WERI-Rb-1 (cell line): ENCODE measurements at regions not wholly inside any gene's neighbourhood (a gene's known extent, or its start where the extent isn't known, plus 50 kb on each side); places are given as distances from the start of the nearest gene placed in this dataset.
A peak's percentile ranks its signal among the peaks of the same experiment; 100 is the strongest.
"Not testable (repeated sequence)": the region's sequence is repeated elsewhere in the genome, so short reads cannot be mapped to it uniquely, and the experiment has no call there.

ENCODE experiments used
- DNase-seq: peaks from one replicate; pipeline ENCODE4 v3.0.0-alpha.2; 2020
- H3K27ac ChIP-seq: fragments of 250-450 bp; sonication (Bioruptor Pico); 2 replicates; pipeline ENCODE4 v1.5.1; 2020; ENCODE audit warnings: mild to moderate bottlenecking, moderate library complexity
- H3K27me3 ChIP-seq: fragments of 250-450 bp; sonication (Bioruptor Pico); 2 replicates; pipeline ENCODE4 v1.5.1; 2021; ENCODE audit warnings: mild to moderate bottlenecking, low read depth, moderate library complexity; ENCODE audit not compliant: insufficient read depth, severe bottlenecking
- H3K36me3 ChIP-seq: fragments of 250-450 bp; sonication (Bioruptor Pico); 2 replicates; pipeline ENCODE4 v1.5.1; 2020; ENCODE audit warnings: mild to moderate bottlenecking, moderate library complexity
- H3K4me3 ChIP-seq: 2 replicates; pipeline ENCODE4 v1.5.1; 2011; ENCODE audit warnings: low read depth, mild to moderate bottlenecking, control low read depth, low read length
- H3K9me3 ChIP-seq: fragments of 250-450 bp; sonication (Bioruptor Pico); 2 replicates; pipeline ENCODE4 v1.5.1; 2021; ENCODE audit warnings: mild to moderate bottlenecking, moderate library complexity; ENCODE audit not compliant: severe bottlenecking
- TF ChIP-seq, protein P1 (sequence below): IDR thresholded peaks from 2 replicates; pipeline ENCODE4 v1.5.1; 2011; ENCODE audit warnings: low read depth, mild to moderate bottlenecking, control low read depth, inconsistent platforms, low read length

DNA sequence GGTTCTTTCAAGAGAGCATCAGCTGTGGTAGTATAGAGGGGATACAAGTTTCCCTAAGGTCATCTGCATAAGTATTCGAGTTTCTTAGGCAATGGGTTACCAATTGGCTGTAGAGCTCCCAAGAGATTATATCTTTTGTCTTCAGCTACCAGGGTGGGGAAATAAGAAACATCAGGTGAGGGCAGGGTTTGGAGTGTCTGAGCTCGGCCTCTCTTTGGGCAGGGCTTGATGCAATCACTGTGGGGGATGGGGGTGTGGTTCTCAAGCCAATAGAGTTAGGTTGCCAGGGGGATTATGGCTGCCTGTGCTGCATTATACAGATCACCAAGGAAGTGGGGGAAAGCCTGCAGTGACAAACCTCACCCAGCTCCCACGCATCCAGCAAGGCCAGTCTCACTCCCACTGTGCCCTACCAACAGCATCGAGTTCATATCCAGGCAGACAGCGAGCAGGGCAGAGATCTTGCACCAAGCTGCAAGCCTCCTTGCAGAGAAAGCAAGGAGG, 172.1 kb upstream of the MAGEE2 start:
- H3K9me3 ChIP-seq: no peaks in the 10 kb centered on the region
- DNase-seq: no peak
- TF ChIP-seq, protein P1, sequence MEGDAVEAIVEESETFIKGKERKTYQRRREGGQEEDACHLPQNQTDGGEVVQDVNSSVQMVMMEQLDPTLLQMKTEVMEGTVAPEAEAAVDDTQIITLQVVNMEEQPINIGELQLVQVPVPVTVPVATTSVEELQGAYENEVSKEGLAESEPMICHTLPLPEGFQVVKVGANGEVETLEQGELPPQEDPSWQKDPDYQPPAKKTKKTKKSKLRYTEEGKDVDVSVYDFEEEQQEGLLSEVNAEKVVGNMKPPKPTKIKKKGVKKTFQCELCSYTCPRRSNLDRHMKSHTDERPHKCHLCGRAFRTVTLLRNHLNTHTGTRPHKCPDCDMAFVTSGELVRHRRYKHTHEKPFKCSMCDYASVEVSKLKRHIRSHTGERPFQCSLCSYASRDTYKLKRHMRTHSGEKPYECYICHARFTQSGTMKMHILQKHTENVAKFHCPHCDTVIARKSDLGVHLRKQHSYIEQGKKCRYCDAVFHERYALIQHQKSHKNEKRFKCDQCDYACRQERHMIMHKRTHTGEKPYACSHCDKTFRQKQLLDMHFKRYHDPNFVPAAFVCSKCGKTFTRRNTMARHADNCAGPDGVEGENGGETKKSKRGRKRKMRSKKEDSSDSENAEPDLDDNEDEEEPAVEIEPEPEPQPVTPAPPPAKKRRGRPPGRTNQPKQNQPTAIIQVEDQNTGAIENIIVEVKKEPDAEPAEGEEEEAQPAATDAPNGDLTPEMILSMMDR: no peak
- H3K36me3 ChIP-seq: no peaks in the 10 kb centered on the region
- no peak overlapping the region for H3K4me3 ChIP-seq
- peaks cover 16% of the 10 kb centered on the region for H3K27me3 ChIP-seq
- no peak overlapping the region for H3K27ac ChIP-seq

DNA sequence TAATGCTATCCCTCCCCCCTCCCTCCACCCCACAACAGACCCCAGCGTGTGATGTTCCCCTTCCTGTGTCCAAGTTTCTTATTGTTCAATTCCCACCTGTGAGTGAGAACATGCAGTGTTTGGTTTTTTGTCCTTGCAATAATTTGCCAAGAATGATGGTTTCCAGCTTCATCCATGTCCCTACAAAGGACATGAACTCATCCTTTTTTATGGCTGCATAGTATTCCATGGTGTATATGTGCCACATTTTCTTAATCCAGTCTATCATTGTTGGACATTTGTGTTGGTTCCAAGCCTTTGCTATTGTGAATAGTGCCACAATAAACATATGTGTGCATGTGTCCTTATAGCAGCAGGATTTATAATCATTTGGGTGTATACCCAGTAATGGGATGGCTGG, 176.3 kb upstream of the MAGEE2 start:
- H3K4me3 ChIP-seq, H3K9me3 ChIP-seq, DNase-seq, H3K36me3 ChIP-seq, H3K27me3 ChIP-seq, H3K27ac ChIP-seq: not testable (repeated sequence)

DNA sequence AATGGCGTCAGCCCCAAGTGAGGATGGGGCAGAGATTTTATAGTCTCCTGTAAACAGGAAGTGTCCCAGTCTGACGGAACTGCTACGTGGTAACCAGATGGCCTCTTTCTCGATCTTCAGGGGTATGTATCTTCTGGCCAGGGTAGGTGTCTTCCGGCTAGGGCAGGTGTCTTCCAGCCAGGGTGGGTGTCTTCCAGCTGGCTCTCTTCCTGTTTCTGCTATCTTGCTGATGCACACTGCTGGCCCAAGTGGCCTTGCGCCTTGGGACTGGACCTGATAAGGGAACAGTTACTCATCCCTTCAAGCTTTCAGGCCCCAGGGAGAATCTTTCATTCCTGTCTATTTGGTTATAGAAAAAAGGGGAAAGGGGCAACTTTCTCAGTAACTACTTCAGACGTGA, 178.7 kb upstream of the MAGEE2 start:
- no peaks in the 10 kb centered on the region for H3K9me3 ChIP-seq
- H3K4me3 ChIP-seq: no peak overlapping the region
- no peak for DNase-seq
- TF ChIP-seq, protein P1: no peak
- H3K36me3 ChIP-seq: no peaks in the 10 kb centered on the region
- peaks cover 20% of the 10 kb centered on the region for H3K27me3 ChIP-seq
- no peak overlapping the region for H3K27ac ChIP-seq

DNA sequence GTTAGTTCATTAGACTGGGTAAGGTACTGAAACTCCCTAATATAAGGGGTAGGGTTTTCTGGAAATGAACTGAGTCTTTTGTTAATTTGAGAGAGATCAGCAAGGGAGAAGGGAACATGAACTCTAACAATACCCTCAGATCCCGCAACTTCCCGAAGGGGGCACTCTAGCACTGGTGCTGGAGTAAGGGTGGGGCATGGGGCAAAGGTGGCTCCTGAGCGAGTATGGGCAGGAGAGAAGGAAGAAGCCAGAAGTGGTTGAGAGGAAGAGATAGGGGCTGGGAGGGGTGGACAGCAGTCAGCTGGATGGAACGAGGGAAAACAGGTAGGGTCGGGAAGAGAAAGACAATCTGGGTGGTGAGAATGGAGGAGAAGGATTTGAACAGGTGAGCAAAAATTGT, 183.2 kb upstream of the MAGEE2 start:
- Histone ChIP-seq H3K27me3 (peaks cover 20% of the 10 kb centered on the region), H3K9me3 (no peaks in the 10 kb centered on the region), H3K4me3 (no peak overlapping the region), H3K27ac (no peak overlapping the region), H3K36me3 (no peaks in the 10 kb centered on the region)
- DNase-seq: peak; percentile 11
- TF ChIP-seq, protein P1: peak; percentile 17; the same call in 1 of the 2 replicates

DNA sequence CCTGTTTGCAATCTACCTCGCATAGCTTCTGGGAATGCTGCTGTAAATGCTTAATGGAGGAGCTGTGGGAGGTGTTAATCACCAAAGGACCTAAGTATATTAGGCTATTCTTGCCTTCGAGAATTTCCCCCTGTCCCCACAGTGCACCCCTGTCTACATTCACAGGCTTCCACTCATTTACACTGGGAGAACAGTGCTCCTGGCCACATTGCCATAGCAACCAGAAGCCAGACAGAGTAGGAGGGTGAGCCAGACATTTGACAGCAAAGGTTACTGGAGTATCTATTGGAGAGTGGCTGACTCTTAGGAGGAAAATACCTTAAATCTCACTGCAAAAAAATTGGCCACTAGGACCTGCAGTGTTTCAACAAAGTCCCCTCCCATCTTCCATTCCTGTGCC, 185.9 kb upstream of the PBDC1 start:
- Histone ChIP-seq H3K27ac (no peak overlapping the region), H3K36me3 (no peaks in the 10 kb centered on the region), H3K9me3 (no peaks in the 10 kb centered on the region), H3K27me3 (no peaks in the 10 kb centered on the region), H3K4me3 (no peak overlapping the region)
- no peak for DNase-seq
- TF ChIP-seq, protein P1: no peak

DNA sequence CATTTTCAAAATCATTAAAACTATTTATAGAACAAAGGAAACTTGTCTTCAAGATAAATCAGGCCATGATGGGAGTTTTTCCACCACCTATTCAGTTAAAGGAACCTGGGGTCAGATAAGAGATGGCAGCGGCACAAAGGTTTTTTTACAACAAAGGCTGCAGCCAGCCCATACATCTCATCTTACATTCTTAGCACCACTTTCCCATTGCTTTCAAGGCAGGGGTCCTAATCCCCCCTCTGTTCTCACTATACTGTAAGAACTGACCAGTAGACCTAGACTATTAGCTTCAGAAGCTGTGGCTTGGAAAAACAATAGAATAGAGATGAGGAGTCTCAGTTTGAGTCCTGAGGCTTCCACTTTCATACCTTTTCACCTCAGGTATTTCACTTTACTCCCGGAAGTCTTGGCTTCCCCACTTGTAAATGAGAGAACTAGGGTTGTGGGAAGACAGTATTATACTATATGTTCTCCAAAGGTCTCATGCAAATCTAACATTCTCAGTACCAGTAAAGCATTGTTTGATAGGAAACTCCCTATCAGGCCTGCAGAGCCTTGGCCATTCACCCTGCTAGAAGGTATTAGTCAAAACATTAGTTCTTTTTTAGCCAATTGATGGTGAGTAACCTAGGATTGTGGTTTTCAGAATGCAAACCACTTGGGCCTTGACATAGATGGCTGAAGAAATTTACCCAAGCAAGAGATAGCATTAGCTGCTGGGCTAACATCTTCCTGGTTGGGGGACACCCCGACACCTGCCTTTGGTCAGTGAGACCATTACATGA, 182.9 kb upstream of the PBDC1 start:
- Histone ChIP-seq H3K27me3 (no peaks in the 10 kb centered on the region), H3K4me3 (no peak overlapping the region), H3K9me3 (no peaks in the 10 kb centered on the region), H3K27ac (no peak overlapping the region), H3K36me3 (no peaks in the 10 kb centered on the region)
- DNase-seq: no peak
- TF ChIP-seq, protein P1: no peak
